NB4 (cell line): ENCODE measurements at regions not wholly inside any gene's neighbourhood (a gene's known extent, or its start where the extent isn't known, plus 50 kb on each side); places are given as distances from the start of the nearest gene placed in this dataset.

ENCODE experiments used
- MYC ChIP-seq: IDR thresholded peaks from 2 replicates; pipeline ENCODE4 v1.6.1; 2011; ENCODE audit warnings: low read depth, low read length
- POLR2A ChIP-seq: IDR thresholded peaks from 2 replicates; pipeline ENCODE4 v1.6.1; 2011; ENCODE audit warnings: mild to moderate bottlenecking; ENCODE audit not compliant: insufficient read length; ENCODE audit errors: extremely low read depth
- TF ChIP-seq, protein P1 (sequence below): IDR thresholded peaks from one replicate; pipeline ENCODE4 v1.5.1; 2012; ENCODE audit warnings: low read depth, low read length

DNA sequence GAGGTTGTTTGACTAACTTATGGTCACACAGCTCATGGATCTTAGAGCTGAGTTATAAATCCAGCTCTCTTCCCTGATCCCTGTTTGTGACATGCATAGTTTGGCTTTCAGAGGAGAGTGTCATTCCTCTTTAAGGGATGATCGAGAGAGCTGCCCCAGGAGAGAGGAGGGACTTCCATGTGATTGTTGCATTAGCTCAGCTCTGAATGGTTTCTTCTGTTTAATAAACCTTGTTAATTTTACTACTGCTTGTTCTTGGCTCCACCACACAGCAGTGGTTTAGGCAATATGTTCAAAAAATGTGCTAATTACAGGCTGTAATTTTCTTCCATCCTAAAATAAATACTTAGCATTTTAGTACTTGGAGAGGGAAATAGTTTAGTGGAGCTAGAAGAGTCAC lies 152.5 kb downstream of the C12orf75 start:
- TF ChIP-seq POLR2A (no peak), MYC (no peak)
- TF ChIP-seq, protein P1, sequence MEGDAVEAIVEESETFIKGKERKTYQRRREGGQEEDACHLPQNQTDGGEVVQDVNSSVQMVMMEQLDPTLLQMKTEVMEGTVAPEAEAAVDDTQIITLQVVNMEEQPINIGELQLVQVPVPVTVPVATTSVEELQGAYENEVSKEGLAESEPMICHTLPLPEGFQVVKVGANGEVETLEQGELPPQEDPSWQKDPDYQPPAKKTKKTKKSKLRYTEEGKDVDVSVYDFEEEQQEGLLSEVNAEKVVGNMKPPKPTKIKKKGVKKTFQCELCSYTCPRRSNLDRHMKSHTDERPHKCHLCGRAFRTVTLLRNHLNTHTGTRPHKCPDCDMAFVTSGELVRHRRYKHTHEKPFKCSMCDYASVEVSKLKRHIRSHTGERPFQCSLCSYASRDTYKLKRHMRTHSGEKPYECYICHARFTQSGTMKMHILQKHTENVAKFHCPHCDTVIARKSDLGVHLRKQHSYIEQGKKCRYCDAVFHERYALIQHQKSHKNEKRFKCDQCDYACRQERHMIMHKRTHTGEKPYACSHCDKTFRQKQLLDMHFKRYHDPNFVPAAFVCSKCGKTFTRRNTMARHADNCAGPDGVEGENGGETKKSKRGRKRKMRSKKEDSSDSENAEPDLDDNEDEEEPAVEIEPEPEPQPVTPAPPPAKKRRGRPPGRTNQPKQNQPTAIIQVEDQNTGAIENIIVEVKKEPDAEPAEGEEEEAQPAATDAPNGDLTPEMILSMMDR: no peak
